NCI-H1436 (cell line): ENCODE measurements at regions not wholly inside any gene's neighbourhood (a gene's known extent, or its start where the extent isn't known, plus 50 kb on each side); places are given as distances from the start of the nearest gene placed in this dataset.

Source experiments
- DNase-seq: peaks from one replicate; lab custom pipeline; 2025; lab: John Stamatoyannopoulos, UW

DNA sequence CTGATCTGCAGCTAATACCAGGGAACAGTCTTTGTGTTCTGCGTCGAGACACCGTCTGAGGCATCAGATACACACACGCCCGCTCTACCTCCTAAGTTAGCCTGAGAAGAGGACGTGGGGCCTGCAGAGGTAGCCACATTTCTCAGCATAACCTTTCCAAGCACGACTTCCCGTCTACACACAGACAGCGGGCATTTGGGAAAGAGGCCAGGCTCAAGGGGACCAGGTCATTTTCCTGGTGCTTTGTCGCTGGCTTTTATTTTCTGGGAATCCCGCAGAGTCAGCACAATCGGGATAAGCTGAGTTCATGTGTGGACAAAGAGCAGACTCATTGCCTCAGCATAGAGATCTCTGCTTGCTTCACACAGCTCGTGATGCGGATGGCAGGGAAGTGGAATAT lies 72.5 kb upstream of the SMYD2 start:
- DNase-seq: no peak

DNA sequence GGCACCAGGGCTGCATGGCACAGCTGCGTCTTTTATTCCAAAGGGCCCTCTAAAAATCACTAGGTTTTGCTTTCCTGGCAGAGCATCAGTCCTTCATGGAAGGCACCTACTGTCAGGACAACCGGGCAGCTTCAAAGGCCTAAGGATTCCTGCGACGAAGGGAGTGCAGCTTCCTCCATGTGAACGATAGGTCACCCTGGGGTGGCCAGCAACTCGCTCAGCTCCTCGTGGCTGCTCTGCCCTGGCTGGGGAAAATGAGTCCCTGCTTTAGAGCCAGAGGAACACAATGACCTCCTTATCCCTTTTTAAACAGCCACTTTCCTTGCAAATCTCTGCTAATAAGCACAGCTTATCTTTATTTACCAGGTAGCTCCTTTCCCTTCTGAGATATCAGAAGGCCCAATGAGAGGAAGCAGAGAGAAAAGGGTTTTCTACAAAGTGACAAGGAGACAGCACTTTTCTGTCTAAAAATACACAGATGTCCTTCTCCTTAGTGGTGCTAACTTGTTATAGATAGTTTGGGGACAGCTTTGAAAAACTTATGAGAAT lies 71.6 kb upstream of the SMYD2 start:
- DNase-seq: no peak

DNA sequence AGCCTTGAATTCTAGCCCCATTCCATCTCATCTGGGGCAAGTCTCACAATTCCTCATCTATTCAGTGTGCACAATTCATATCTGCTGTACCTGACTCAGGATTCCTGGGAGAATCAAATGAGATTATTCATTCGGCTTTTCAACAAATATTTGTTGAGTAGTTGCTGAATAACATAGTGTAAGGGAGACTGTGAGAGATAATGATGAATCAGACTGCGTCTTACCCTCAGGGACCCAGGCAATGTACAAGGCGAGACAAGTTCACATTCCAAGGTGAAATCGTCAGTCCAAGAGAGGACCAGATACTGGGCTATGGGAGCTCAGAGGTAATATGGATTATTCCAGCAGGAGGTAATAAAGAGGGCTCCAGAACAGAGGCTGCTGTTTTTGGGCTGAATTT lies 67.8 kb upstream of the SMYD2 start:
- no peak for DNase-seq

DNA sequence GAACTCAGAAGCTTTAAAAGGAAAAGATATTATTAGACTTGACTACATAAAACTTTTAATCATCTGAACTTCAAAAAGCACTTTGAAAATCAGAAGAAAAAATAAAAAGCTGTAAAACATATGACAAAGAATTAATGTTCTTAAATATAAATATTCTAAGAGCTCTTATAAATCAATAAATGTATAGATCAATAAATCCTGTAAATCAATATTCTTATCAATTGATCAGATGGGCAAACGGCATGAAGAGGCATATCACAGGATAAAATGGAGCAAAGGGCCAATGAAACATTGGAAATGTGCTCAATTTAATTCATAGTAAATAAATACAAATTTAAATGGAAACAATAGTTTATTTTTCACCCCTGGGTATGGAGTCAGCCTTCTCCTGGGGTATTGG lies 66.1 kb upstream of the SMYD2 start:
- DNase-seq: no peak

DNA sequence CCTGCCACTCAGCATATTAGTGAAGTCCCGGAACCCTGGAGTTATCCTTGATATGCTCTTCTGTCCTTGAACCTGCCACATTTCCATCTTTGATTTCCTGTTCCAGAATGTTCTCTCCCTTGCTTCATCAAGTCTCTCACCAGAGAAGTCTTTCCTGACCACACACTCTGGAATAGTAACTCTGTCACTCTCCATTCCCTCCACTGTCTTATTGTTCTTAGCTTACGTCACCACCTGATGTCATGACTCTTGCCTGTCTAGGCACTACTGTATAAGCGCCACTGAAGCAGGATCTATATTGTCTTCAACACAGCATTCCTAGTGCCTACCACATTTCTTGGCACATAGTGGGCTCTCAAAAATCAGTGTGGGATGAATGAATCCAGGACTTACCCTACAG lies 65.4 kb upstream of the SMYD2 start:
- DNase-seq: no peak

DNA sequence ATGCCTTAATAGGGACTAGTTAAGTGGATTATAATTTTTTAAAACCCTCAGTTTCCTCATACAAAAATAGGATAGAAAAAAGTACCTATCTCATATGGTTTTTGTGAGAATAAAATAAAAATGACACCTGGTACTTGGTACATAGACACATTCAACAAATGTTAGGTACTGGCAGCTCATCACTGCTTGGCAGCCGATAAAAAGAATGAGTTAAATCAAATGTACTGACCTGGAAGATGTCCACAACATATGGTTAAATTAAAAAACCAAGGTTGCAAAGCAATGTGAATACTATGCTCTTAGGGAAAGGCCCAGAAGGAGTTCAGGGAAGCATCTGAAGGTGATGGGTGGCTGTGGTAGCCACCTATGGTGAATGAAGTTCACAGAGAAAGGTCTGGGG lies 64.9 kb upstream of the SMYD2 start:
- DNase-seq: no peak

DNA sequence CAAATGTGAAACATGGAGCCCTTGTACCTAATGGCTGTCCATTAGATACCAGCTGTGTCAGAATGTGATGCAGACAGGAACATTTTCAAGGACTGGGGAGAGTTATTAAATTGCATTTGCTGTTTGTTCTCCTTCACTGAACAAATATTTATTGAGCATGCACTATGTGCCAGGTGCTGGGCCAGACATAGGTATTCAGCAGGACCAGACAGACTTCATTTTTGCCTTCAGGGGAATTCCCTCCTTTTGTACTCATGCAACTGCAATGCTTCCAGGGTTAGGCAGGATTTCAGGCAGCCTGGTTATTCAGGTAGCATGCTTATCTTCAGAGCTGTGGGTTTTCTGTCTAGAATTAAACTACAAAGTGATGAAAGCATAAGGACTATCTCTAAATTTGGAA lies 64.2 kb upstream of the SMYD2 start:
- DNase-seq: no peak

DNA sequence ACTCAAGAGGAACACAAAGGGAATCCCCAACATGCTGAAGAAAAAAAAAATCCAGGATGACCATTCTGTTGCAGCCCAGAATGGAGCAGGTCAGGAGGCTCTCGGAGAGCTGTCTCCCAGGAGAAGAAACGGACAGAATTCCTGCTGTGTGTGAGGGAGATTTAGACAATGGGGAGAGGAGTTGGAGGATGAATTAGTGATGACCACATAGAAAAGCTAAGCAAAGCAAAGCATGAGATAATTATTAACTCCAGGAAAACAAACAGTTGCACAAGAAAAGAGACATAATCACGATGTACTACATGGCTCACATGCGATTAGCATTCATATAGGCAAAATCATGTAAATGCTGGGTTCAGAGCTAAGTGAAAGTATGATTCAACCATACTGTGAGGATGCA lies 61.1 kb upstream of the SMYD2 start:
- DNase-seq: no peak

DNA sequence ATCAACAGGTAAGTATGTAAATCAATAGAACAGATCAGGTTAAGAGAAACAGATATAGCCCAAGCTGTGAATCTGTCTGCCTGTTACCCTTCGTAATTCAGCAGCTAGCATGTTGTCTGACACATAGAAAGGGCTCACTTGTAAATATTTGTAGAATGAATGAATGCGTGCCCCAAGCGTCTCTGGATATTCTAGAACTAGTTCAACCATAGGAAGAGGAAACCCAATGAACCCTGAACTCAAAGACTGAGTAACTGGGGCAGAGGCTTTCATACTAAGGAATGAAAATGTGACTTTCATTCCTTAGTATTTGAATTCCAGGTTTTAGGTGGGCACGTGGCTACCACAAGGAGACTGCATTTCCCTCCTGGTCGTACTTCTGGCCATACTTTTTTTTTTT lies 60.1 kb upstream of the SMYD2 start:
- DNase-seq: no peak

DNA sequence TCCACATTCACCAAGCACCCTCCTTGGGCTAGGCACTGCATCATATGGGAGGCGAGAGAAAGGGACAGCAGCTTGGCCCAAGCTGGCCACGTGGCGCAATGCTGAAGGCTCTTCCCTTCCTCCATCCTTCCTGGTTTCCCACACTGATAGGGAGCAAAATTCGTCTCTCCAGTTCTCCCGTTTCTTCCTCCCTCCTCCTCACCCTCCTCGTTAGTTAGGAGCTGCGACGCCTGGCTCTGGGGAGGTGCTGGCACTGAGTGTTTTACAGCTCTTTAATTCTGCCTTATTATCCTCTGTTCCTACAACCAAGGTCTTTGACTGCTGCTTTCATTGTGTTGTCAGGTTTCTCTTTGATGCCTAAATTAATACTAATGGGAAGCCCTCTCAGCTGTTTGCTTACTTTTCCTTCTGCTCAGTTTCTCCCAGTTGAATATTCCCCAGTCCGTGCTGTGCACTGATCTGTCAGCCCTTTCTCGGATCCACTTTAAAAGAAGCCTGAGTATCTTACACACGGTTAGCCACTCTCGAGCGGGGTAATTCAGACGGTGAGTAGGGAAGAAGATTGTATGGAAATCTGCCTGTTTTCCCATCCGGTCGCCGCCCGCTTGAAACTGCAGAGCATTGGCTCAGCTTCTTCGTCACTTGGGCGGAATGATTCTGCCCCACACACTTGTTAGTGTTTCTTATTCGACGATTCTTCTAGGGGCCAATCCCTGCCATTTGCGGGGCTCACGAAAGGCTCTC lies 56.2 kb upstream of the SMYD2 start:
- no peak for DNase-seq

DNA sequence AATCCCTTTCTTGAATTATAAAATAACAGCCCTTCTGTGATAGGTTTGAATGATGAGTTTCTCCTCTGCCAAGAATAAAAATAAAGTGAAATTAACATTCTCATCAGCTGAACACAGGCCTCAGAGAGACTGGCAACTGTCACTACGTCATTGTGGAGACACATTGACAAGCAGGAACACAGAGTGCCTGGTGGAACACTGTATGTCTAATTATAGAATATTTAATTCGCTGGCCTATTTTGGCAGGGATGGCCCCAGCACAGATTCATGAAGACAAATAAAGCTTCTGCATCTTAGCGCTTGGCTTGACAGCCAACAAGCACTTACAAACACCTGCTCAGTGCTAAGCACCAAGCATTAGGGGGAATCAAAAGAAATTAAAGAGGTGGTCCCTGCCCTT lies 52.0 kb upstream of the SMYD2 start:
- peak; percentile 69 for DNase-seq

DNA sequence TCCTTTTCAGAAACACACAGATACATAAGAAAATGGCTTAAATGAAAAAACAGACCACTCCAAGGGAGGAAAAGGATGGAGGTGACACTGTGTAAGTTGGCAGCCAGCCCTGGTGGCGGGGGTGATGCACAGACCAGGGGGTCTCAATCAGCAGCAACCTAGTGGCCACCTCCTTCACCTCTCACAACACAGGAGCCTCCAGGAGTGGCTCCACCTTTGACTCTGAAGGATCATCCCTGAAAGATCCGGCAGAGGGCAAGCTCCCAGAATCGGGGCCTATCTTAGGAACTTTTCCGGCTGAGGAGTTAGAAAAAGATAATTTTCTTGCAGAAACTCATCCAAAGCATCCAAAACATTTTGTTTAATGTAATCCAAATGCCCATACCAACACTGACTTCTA lies 51.2 kb upstream of the SMYD2 start:
- DNase-seq: no peak
